ENCODE measurements at regions not wholly inside any gene's neighbourhood (a gene's known extent, or its start where the extent isn't known, plus 50 kb on each side); places are given as distances from the start of the nearest gene placed in this dataset.
"Not testable (repeated sequence)": the region's sequence is repeated elsewhere in the genome, so short reads cannot be mapped to it uniquely, and the experiment has no call there.

DNA sequence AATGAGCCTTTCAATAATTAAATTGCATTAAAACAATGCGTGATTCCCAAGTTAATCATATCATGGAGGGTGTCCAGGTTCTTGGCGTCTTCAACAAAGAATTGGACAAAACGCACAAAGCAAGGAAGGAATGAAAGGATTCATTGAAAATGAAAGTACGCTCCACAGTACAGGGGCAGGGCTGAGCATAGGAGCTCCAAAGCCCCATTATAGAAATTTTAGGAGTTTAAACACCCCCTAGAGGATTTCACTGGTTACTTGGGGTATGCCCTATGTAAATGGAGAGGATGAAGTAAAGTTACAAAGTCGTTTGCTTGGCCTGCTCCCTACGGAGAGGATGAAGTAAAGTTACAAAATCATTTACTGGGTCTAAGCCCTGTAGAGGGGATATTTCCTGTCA lies 1910.4 kb downstream of the C4orf33 start:
- no peak overlapping the region for H3K4me3 ChIP-seq (replicated peaks in 1 of 3; ENCODE audit: low read depth in 2 of 3, low read length in 3 of 3)
- TF ChIP-seq, protein P1, sequence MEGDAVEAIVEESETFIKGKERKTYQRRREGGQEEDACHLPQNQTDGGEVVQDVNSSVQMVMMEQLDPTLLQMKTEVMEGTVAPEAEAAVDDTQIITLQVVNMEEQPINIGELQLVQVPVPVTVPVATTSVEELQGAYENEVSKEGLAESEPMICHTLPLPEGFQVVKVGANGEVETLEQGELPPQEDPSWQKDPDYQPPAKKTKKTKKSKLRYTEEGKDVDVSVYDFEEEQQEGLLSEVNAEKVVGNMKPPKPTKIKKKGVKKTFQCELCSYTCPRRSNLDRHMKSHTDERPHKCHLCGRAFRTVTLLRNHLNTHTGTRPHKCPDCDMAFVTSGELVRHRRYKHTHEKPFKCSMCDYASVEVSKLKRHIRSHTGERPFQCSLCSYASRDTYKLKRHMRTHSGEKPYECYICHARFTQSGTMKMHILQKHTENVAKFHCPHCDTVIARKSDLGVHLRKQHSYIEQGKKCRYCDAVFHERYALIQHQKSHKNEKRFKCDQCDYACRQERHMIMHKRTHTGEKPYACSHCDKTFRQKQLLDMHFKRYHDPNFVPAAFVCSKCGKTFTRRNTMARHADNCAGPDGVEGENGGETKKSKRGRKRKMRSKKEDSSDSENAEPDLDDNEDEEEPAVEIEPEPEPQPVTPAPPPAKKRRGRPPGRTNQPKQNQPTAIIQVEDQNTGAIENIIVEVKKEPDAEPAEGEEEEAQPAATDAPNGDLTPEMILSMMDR (IDR thresholded peaks at IDR 0.05), result no peak
- H3K79me2 ChIP-seq (ENCODE audit: insufficient read depth, low read length), result no peaks in the 10 kb centered on the region
- no peak overlapping the region for H3K4me2 ChIP-seq (replicated peaks; ENCODE audit: extremely low read depth, low read length, poor library complexity, severe bottlenecking)
- H3K27me3 ChIP-seq (ENCODE audit: control insufficient read depth in 2 of 2, insufficient read depth in 2 of 2, low read length in 2 of 2), result no peaks in the 10 kb centered on the region
- no peak overlapping the region for H3K27ac ChIP-seq (ENCODE audit: low read depth in 1 of 2, low read length in 2 of 2)
- H4K20me1 ChIP-seq (ENCODE audit: insufficient read depth, low read length), result no peaks in the 10 kb centered on the region
- Mint-ChIP-seq H3K27me3 (ENCODE audit: low read depth in 3 of 3) (no peaks in the 10 kb centered on the region), H3K4me3 (no peak overlapping the region), H3K9me3 (peaks cover 0 to 5% (median 0%) of the 10 kb centered on the region in 7 donors), H3K27ac (no peak overlapping the region), H3K36me3 (no peaks in the 10 kb centered on the region), H3K4me1 (no peaks in the 10 kb centered on the region)
- H3K9ac ChIP-seq (ENCODE audit: insufficient read depth, low read length, poor library complexity, severe bottlenecking), result no peak overlapping the region
- intact Hi-C loops (cut with micrococcal nuclease), result no loop called here
- H3K9me3 ChIP-seq (replicated peaks in 1 of 2; ENCODE audit: control insufficient read depth in 1 of 2, insufficient read depth in 1 of 2, low read length in 2 of 2), result peaks cover 0 to 6% of the 10 kb centered on the region in 2 donors
- no peaks in the 10 kb centered on the region for H3K4me1 ChIP-seq (ENCODE audit: control insufficient read depth in 1 of 2, insufficient read depth in 2 of 2, low read length in 2 of 2)
- DNase-seq, result no peak
- H3K36me3 ChIP-seq (replicated peaks in 1 of 2; ENCODE audit: control insufficient read depth in 1 of 2, insufficient read depth in 2 of 2, low read length in 2 of 2), result no peaks in the 10 kb centered on the region
- no peak overlapping the region for H2AFZ ChIP-seq (ENCODE audit: insufficient read depth, low read depth, low read length, poor library complexity, severe bottlenecking)
- WGBS (ENCODE audit: insufficient coverage), result 90% methylated on average over 2 of the region's 6 CpGs

DNA sequence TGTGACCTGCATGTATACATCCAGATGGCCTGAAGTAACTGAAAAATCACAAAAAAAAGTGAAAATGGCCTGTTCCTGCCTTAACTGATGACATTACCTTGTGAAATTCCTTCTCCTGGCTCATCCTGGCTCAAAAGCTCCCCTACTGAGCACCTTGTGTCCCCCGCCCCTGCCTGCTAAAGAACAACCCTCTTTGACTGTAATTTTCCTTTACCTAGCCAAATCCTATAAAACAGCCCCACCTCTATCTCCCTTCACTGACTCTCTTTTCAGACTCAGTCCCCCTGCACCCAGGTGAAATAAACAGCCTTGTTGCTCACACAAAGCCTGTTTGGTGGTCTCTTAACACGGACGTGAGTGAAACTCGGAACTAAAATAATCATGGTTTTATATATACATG lies 1916.0 kb downstream of the C4orf33 start:
- H3K27me3 ChIP-seq (ENCODE audit: control insufficient read depth in 2 of 2, insufficient read depth in 2 of 2, low read length in 2 of 2); DNase-seq; H3K79me2 ChIP-seq (ENCODE audit: insufficient read depth, low read length); H3K9me3 Mint-ChIP-seq; H3K4me1 Mint-ChIP-seq; H3K4me2 ChIP-seq (replicated peaks; ENCODE audit: extremely low read depth, low read length, poor library complexity, severe bottlenecking); H3K36me3 Mint-ChIP-seq; H3K27ac ChIP-seq (ENCODE audit: low read depth in 1 of 2, low read length in 2 of 2); H3K4me1 ChIP-seq (ENCODE audit: control insufficient read depth in 1 of 2, insufficient read depth in 2 of 2, low read length in 2 of 2); H3K36me3 ChIP-seq (replicated peaks in 1 of 2; ENCODE audit: control insufficient read depth in 1 of 2, insufficient read depth in 2 of 2, low read length in 2 of 2); H3K9me3 ChIP-seq (replicated peaks in 1 of 2; ENCODE audit: control insufficient read depth in 1 of 2, insufficient read depth in 1 of 2, low read length in 2 of 2); intact Hi-C loops (cut with micrococcal nuclease); H3K9ac ChIP-seq (ENCODE audit: insufficient read depth, low read length, poor library complexity, severe bottlenecking); H2AFZ ChIP-seq (ENCODE audit: insufficient read depth, low read depth, low read length, poor library complexity, severe bottlenecking); H3K4me3 Mint-ChIP-seq; H3K4me3 ChIP-seq (replicated peaks in 1 of 3; ENCODE audit: low read depth in 2 of 3, low read length in 3 of 3); H3K27ac Mint-ChIP-seq; H4K20me1 ChIP-seq (ENCODE audit: insufficient read depth, low read length); H3K27me3 Mint-ChIP-seq (ENCODE audit: low read depth in 3 of 3): not testable (repeated sequence)
- 78% methylated on average over 1 of the region's 4 CpGs for WGBS (ENCODE audit: insufficient coverage)
